Natural killer cell (primary cell): ENCODE measurements at regions not wholly inside any gene's neighbourhood (a gene's known extent, or its start where the extent isn't known, plus 50 kb on each side); places are given as distances from the start of the nearest gene placed in this dataset.
A peak's percentile ranks its signal among the peaks of the same experiment; 100 is the strongest.

Experiments
- ATAC-seq, 3 donors: fragments of 150-1000 bp in 2 of 3; fragments of 200-7000 bp in 1 of 3; cut with Tn5 transposase; 1 replicate in 1 of 3; 2 replicates in 2 of 3; pipeline ENCODE4 v1.10.0; 2021; ENCODE audit warnings: mild to moderate bottlenecking in 2 of 3, moderate library complexity in 2 of 3
- DNase-seq, 2 donors: peaks; one replicate each; pipeline versions ENCODE4 v3.0.0 to v3.0.0-alpha.2; 2013 to 2021; ENCODE audit warnings: mixed read lengths in 1 of 2
- H3K27ac ChIP-seq: one replicate; pipeline ENCODE4 v1.5.1; 2013; ENCODE audit warnings: mild to moderate bottlenecking, low read length
- H3K27me3 ChIP-seq: one replicate; pipeline ENCODE4 v1.6.1; 2013; ENCODE audit warnings: low read length; ENCODE audit not compliant: control insufficient read depth, insufficient read depth
- H3K36me3 ChIP-seq: one replicate; pipeline ENCODE4 v1.6.1; 2013; ENCODE audit warnings: low read length; ENCODE audit not compliant: control insufficient read depth, insufficient read depth
- H3K4me1 ChIP-seq: one replicate; pipeline ENCODE4 v1.6.1; 2013; ENCODE audit warnings: low read length; ENCODE audit not compliant: control insufficient read depth, insufficient read depth
- H3K4me3 ChIP-seq: one replicate; pipeline ENCODE4 v1.5.1; 2013; ENCODE audit warnings: low read length
- H3K9me3 ChIP-seq: one replicate; pipeline ENCODE4 v1.6.1; 2013; ENCODE audit warnings: low read length; ENCODE audit not compliant: control insufficient read depth, insufficient read depth
- H3K27ac Mint-ChIP-seq, 2 donors: one replicate each; pipeline ENCODE4 v1.8.0; 2022; ENCODE audit warnings: mild to moderate bottlenecking in 2 of 2, mixed read lengths in 2 of 2, moderate library complexity in 1 of 2
- H3K27me3 Mint-ChIP-seq, 2 donors: one replicate each; pipeline ENCODE4 v1.8.0; 2022; ENCODE audit warnings: low read depth in 2 of 2, mixed read lengths in 2 of 2
- H3K36me3 Mint-ChIP-seq: one replicate; pipeline ENCODE4 v1.8.0; 2022; ENCODE audit warnings: mixed read lengths
- H3K4me1 Mint-ChIP-seq, 2 donors: one replicate each; pipeline ENCODE4 v1.8.0; 2022; ENCODE audit warnings: mixed read lengths in 2 of 2
- H3K4me3 Mint-ChIP-seq: one replicate; pipeline ENCODE4 v1.8.0; 2022; ENCODE audit warnings: mild to moderate bottlenecking, moderate library complexity, mixed read lengths
- H3K9me3 Mint-ChIP-seq, 2 donors: one replicate each; pipeline ENCODE4 v1.8.0; 2022; ENCODE audit warnings: mixed read lengths in 2 of 2
- CTCF ChIP-seq: fragments of 200-600 bp; IDR thresholded peaks from one replicate; pipeline ENCODE4 v1.8.0; 2022; ENCODE audit warnings: antibody characterized with exemption
- WGBS: methylation state at CpG from one replicate; pipeline ENCODE4 v1.1.7; 2013; ENCODE audit warnings: missing lambda C conversion rate; ENCODE audit not compliant: insufficient coverage; 5-methylcytosine and 5-hydroxymethylcytosine counted together
- intact Hi-C: fragments of 100-400 bp; cut with micrococcal nuclease; formaldehyde crosslinking; loops from one replicate; pipeline ENCODE4 v1.14.2; 2022

- Mint-ChIP-seq H3K27ac (no peak overlapping the region), H3K27me3 (peaks cover 0 to 9% of the 10 kb centered on the region in 2 donors), H3K4me1 (no peaks in the 10 kb centered on the region), H3K9me3 (no peaks in the 10 kb centered on the region), H3K36me3 (no peaks in the 10 kb centered on the region), H3K4me3 (no peak overlapping the region)
- Histone ChIP-seq H3K27ac (no peak overlapping the region), H3K4me3 (no peak overlapping the region), H3K4me1 (no peaks in the 10 kb centered on the region), H3K9me3 (no peaks in the 10 kb centered on the region), H3K27me3 (no peaks in the 10 kb centered on the region), H3K36me3 (no peaks in the 10 kb centered on the region)
- intact Hi-C loops: no loop called here
- TF ChIP-seq CTCF: no peak
- no peak for ATAC-seq
- DNase-seq: no peak
- 90% methylated on average over 6 of the region's 6 CpGs for WGBS
Measured at GRCh38 chr20:60760256-60761000, 491.6 kb upstream of the CDH4 start.

- H3K4me3 ChIP-seq: no peak overlapping the region
- no peaks in the 10 kb centered on the region for H3K36me3 ChIP-seq
- intact Hi-C loops: no loop called here
- no peaks in the 10 kb centered on the region for H3K27me3 ChIP-seq
- 84% methylated on average over 9 of the region's 9 CpGs for WGBS
- H3K4me1 ChIP-seq: no peaks in the 10 kb centered on the region
- peaks cover 0 to 9% of the 10 kb centered on the region in 2 donors for H3K27me3 Mint-ChIP-seq
- no peak overlapping the region for H3K27ac Mint-ChIP-seq
- no peaks in the 10 kb centered on the region for H3K36me3 Mint-ChIP-seq
- H3K9me3 Mint-ChIP-seq: no peaks in the 10 kb centered on the region
- no peaks in the 10 kb centered on the region for H3K4me1 Mint-ChIP-seq
- no peak for ATAC-seq
- no peaks in the 10 kb centered on the region for H3K9me3 ChIP-seq
- DNase-seq: no peak
- H3K4me3 Mint-ChIP-seq: no peak overlapping the region
- no peak for TF ChIP-seq CTCF
- H3K27ac ChIP-seq: no peak overlapping the region
Measured at GRCh38 chr20:60761056-60761455, 491.0 kb upstream of the CDH4 start.

GRCh38 chr20:60762386-60762785 is 489.7 kb upstream of the CDH4 start:
- no peak overlapping the region for H3K27ac ChIP-seq
- 94% methylated on average over 5 of the region's 6 CpGs for WGBS
- no peak overlapping the region for H3K4me3 Mint-ChIP-seq
- no peak for TF ChIP-seq CTCF
- H3K4me1 Mint-ChIP-seq: no peaks in the 10 kb centered on the region
- DNase-seq (no peak), ATAC-seq (no peak)
- no peaks in the 10 kb centered on the region for H3K27me3 ChIP-seq
- no peak overlapping the region for H3K27ac Mint-ChIP-seq
- intact Hi-C loops: no loop called here
- H3K9me3 ChIP-seq: no peaks in the 10 kb centered on the region
- no peak overlapping the region for H3K4me3 ChIP-seq
- no peaks in the 10 kb centered on the region for H3K9me3 Mint-ChIP-seq
- H3K4me1 ChIP-seq: no peaks in the 10 kb centered on the region
- H3K27me3 Mint-ChIP-seq: peaks cover 0 to 9% of the 10 kb centered on the region in 2 donors
- H3K36me3 ChIP-seq: no peaks in the 10 kb centered on the region
- H3K36me3 Mint-ChIP-seq: no peaks in the 10 kb centered on the region

GRCh38 chr20:60764328-60764727 is 487.7 kb upstream of the CDH4 start:
- peak in 1 of 3 donors; percentile 13 for ATAC-seq

More at GRCh38 chr20:60764328-60764727, 487.7 kb upstream of the CDH4 start:
- no peak for TF ChIP-seq CTCF
- H3K36me3 ChIP-seq: no peaks in the 10 kb centered on the region
- Mint-ChIP-seq H3K4me3 (no peak overlapping the region), H3K4me1 (no peaks in the 10 kb centered on the region), H3K9me3 (no peaks in the 10 kb centered on the region), H3K36me3 (no peaks in the 10 kb centered on the region), H3K27ac (no peak overlapping the region), H3K27me3 (peaks cover 3 to 8% of the 10 kb centered on the region in 2 donors)
- WGBS: 91% methylated on average over 4 of the region's 4 CpGs
- no peaks in the 10 kb centered on the region for H3K9me3 ChIP-seq
- intact Hi-C loops: no loop called here
- no peaks in the 10 kb centered on the region for H3K27me3 ChIP-seq
- no peaks in the 10 kb centered on the region for H3K4me1 ChIP-seq
- no peak overlapping the region for H3K27ac ChIP-seq
- DNase-seq: no peak
- no peak overlapping the region for H3K4me3 ChIP-seq
